IMR-90 (cell line): ENCODE measurements at regions not wholly inside any gene's neighbourhood (a gene's known extent, or its start where the extent isn't known, plus 50 kb on each side); places are given as distances from the start of the nearest gene placed in this dataset.
"Not testable (repeated sequence)": the region's sequence is repeated elsewhere in the genome, so short reads cannot be mapped to it uniquely, and the experiment has no call there.

Source experiments
- ATAC-seq: fragments of 200-7000 bp; cut with Tn5 transposase; 2 replicates; pipeline ENCODE4 v1.9.1; 2020; ENCODE audit warnings: low read depth, mild to moderate bottlenecking, moderate library complexity
- BruUV-seq: library from RNA; stranded (reverse); fragments of 400-500 nt; replicated peaks from 2 replicates; lab custom pipeline; 2021; lab: Mats Ljungman, UMichigan
- CTCF ChIA-PET: fragments of 300-600 bp; formaldehyde crosslinking; extraction: SDS; loops from one replicate; lab custom pipeline; 2021; ENCODE audit warnings: antibody characterized with exemption; lab: Yijun Ruan, JAX
- POLR2A ChIA-PET: fragments of 300-600 bp; sonication (Branson Sonifier 250); formaldehyde crosslinking; loops from one replicate; lab custom pipeline; 2022; ENCODE audit warnings: antibody characterized with exemption; ENCODE audit not compliant: unreplicated experiment; lab: Charles Lee
- DNase-seq: peaks from one replicate; pipeline ENCODE4 v3.0.0; 2013
- H2AFZ ChIP-seq: replicated peaks from 2 replicates; pipeline ENCODE3; 2013; ENCODE audit warnings: low read length, mild to moderate bottlenecking; ENCODE audit not compliant: poor library complexity
- H2AK5ac ChIP-seq: 2 replicates; pipeline ENCODE4 v1.6.1; 2013; ENCODE audit warnings: low read depth, low read length, inconsistent platforms
- H2AK9ac ChIP-seq: replicated peaks from 2 replicates; pipeline ENCODE3; 2013; ENCODE audit warnings: mild to moderate bottlenecking, low read depth, low read length, moderate library complexity; ENCODE audit not compliant: poor library complexity
- H2BK120ac ChIP-seq: 2 replicates; pipeline ENCODE4 v1.6.1; 2013; ENCODE audit warnings: low read depth, low read length, inconsistent platforms
- H2BK15ac ChIP-seq: 3 replicates; pipeline ENCODE4 v1.6.1; 2013; ENCODE audit warnings: low read depth, low read length, inconsistent platforms
- H2BK20ac ChIP-seq: 2 replicates; pipeline ENCODE4 v1.6.1; 2013; ENCODE audit warnings: low read depth, mild to moderate bottlenecking, inconsistent platforms, low read length, moderate library complexity
- H2BK5ac ChIP-seq: 2 replicates; pipeline ENCODE4 v1.6.1; 2013; ENCODE audit warnings: mild to moderate bottlenecking, low read depth, low read length, inconsistent platforms; ENCODE audit not compliant: poor library complexity, severe bottlenecking
- H3K14ac ChIP-seq: replicated peaks from 2 replicates; pipeline ENCODE4 v1.6.1; 2013; ENCODE audit warnings: low read depth, low read length, inconsistent platforms
- H3K18ac ChIP-seq: 2 replicates; pipeline ENCODE4 v1.6.1; 2013; ENCODE audit warnings: low read depth, low read length, control low read depth
- H3K23ac ChIP-seq: 2 replicates; pipeline ENCODE4 v1.6.1; 2013; ENCODE audit warnings: low read depth, low read length, inconsistent platforms
- H3K27ac ChIP-seq: 2 replicates; pipeline ENCODE4 v1.5.1; 2013; ENCODE audit warnings: mild to moderate bottlenecking, control low read depth, low read length; ENCODE audit not compliant: insufficient read depth
- H3K27me3 ChIP-seq: 2 replicates; pipeline ENCODE4 v1.6.1; 2013; ENCODE audit warnings: low read length; ENCODE audit not compliant: control insufficient read depth, insufficient read depth
- H3K36me3 ChIP-seq: 2 replicates; pipeline ENCODE4 v1.6.1; 2013; ENCODE audit warnings: low read length, mixed read lengths; ENCODE audit not compliant: control insufficient read depth, insufficient read depth
- H3K4ac ChIP-seq: 2 replicates; pipeline ENCODE4 v1.6.1; 2013; ENCODE audit warnings: low read depth, low read length, inconsistent platforms
- H3K4me1 ChIP-seq: 2 replicates; pipeline ENCODE4 v1.6.1; 2013; ENCODE audit warnings: low read length, mixed read lengths; ENCODE audit not compliant: control insufficient read depth, insufficient read depth
- H3K4me2 ChIP-seq: 2 replicates; pipeline ENCODE4 v1.6.1; 2013; ENCODE audit warnings: low read depth, mild to moderate bottlenecking, control low read depth, low read length, moderate library complexity
- H3K4me3 ChIP-seq: 2 replicates; pipeline ENCODE4 v1.5.1; 2013; ENCODE audit warnings: low read depth, mild to moderate bottlenecking, control low read depth, low read length, moderate library complexity; ENCODE audit not compliant: insufficient read depth
- H3K56ac ChIP-seq: 2 replicates; pipeline ENCODE4 v1.6.1; 2013; ENCODE audit warnings: low read length, inconsistent platforms; ENCODE audit not compliant: insufficient read depth; ENCODE audit errors: extremely low read depth
- H3K79me1 ChIP-seq, 2 experiments: 2 replicates each; pipeline ENCODE4 v1.6.1; 2013; ENCODE audit warnings: low read length in 2 of 2, inconsistent platforms in 1 of 2, low read depth in 1 of 2
- H3K9ac ChIP-seq: 2 replicates; pipeline ENCODE4 v1.6.1; 2013; ENCODE audit warnings: low read depth, low read length, control low read depth
- H3K9me1 ChIP-seq: 2 replicates; pipeline ENCODE4 v1.6.1; 2013; ENCODE audit warnings: low read length, inconsistent platforms; ENCODE audit not compliant: insufficient read depth
- H3K9me3 ChIP-seq: 2 replicates; pipeline ENCODE4 v1.6.1; 2013; ENCODE audit warnings: low read length; ENCODE audit not compliant: control insufficient read depth, insufficient read depth
- H4K20me1 ChIP-seq: 2 replicates; pipeline ENCODE4 v1.6.1; 2013; ENCODE audit warnings: low read length, inconsistent platforms; ENCODE audit not compliant: insufficient read depth
- H4K5ac ChIP-seq: 2 replicates; pipeline ENCODE4 v1.6.1; 2013; ENCODE audit warnings: mild to moderate bottlenecking, low read depth, low read length, control low read depth
- H4K8ac ChIP-seq, 2 experiments: 2 replicates each; pipeline ENCODE4 v1.6.1; 2013; ENCODE audit warnings: low read depth in 2 of 2, low read length in 2 of 2, control low read depth in 1 of 2, inconsistent platforms in 1 of 2
- H4K91ac ChIP-seq: 2 replicates; pipeline ENCODE4 v1.6.1; 2013; ENCODE audit warnings: low read depth, low read length, inconsistent platforms; ENCODE audit not compliant: insufficient read depth
- NFE2L2 ChIP-seq: fragments of 150-350 bp; IDR thresholded peaks from 2 replicates; pipeline ENCODE4 v1.6.1; 2016; ENCODE audit warnings: low read depth, mild to moderate bottlenecking, low read length
- WGBS, 2 experiments: methylation state at CpG; one replicate each; pipeline versions ENCODE4 v1.1.5 to v1.1.7; 2013; ENCODE audit warnings: missing lambda C conversion rate in 2 of 2; ENCODE audit not compliant: insufficient read length in 1 of 2; ENCODE audit errors: extremely low coverage in 2 of 2; 5-methylcytosine and 5-hydroxymethylcytosine counted together
- dilution Hi-C: fragments of 300-500 bp; cut with HindIII; formaldehyde crosslinking; loops from one replicate; pipeline ENCODE4 v1.14.3; 2018; ENCODE audit warnings: low sequenced_read_pairs; ENCODE audit not compliant: unreplicated experiment
- in situ Hi-C: fragments of 300-500 bp; cut with MboI; formaldehyde crosslinking; loops from 3 replicates; pipeline ENCODE4 v1.14.3; 2019; ENCODE audit warnings: low sequenced_read_pairs, inconsistent platforms, mixed read lengths
- intact Hi-C: fragments of 100-400 bp; cut with micrococcal nuclease; formaldehyde crosslinking; loops from 2 replicates; pipeline ENCODE4 v1.10.0; 2022

- no peak for TF ChIP-seq NFE2L2
These were observed 448.6 kb upstream of the CBLB start (continued) for GRCh38 chr3:106317141-106318055.

GRCh38 chr3:106321438-106321837, 452.6 kb upstream of the CBLB start:
- H3K4me1 ChIP-seq, H3K9ac ChIP-seq, H4K5ac ChIP-seq, H3K27ac ChIP-seq, H4K20me1 ChIP-seq, H3K23ac ChIP-seq, H4K8ac ChIP-seq, H3K27me3 ChIP-seq, H3K14ac ChIP-seq, H2AK9ac ChIP-seq, H2BK120ac ChIP-seq, H3K4me2 ChIP-seq, intact Hi-C loops, DNase-seq, H2BK5ac ChIP-seq, POLR2A ChIA-PET, H3K56ac ChIP-seq, H3K18ac ChIP-seq, dilution Hi-C loops, H3K9me3 ChIP-seq, H2BK20ac ChIP-seq, H3K4ac ChIP-seq, H3K4me3 ChIP-seq, ATAC-seq, H2AK5ac ChIP-seq, H3K36me3 ChIP-seq, H3K79me1 ChIP-seq, in situ Hi-C loops, H3K9me1 ChIP-seq, H2AFZ ChIP-seq, H4K91ac ChIP-seq, BruUV-seq, H2BK15ac ChIP-seq, CTCF ChIA-PET: not testable (repeated sequence)
- no CpG with 5 or more reads among the region's 1 CpG for WGBS, 2 experiments
